Stomach (tissue), 4 donors: ENCODE measurements at regions not wholly inside any gene's neighbourhood (a gene's known extent, or its start where the extent isn't known, plus 50 kb on each side); places are given as distances from the start of the nearest gene placed in this dataset.

Source experiments
- CTCF ChIP-seq, 7 experiments: fragments of 450-650 bp in 4 of 7; fragments of 200-600 bp in 3 of 7; sonication (generic) in 3 of 7; IDR thresholded peaks; one replicate each; pipeline ENCODE4 v1.5.1; 2016 to 2019; ENCODE audit warnings: antibody characterized with exemption in 7 of 7, control low read depth in 2 of 7, mild to moderate bottlenecking in 1 of 7
- POLR2A ChIP-seq, 4 donors: fragments of 450-650 bp; IDR thresholded peaks; one replicate each; pipeline ENCODE4 v1.6.1; 2016; ENCODE audit warnings: antibody characterized with exemption in 4 of 4, control low read depth in 2 of 4, mild to moderate bottlenecking in 1 of 4, moderate library complexity in 1 of 4

GRCh38 chr15:69797615-69798014 is 300.1 kb downstream of the TLE3 start:
- TF ChIP-seq CTCF (IDR thresholded peaks at IDR 0.05) (no peak), POLR2A (IDR thresholded peaks at IDR 0.05) (no peak)
